ENCODE measurements at regions not wholly inside any gene's neighbourhood (a gene's known extent, or its start where the extent isn't known, plus 50 kb on each side); places are given as distances from the start of the nearest gene placed in this dataset.

GRCh38 chr13:39892721-39893685 lies 237.5 kb downstream of the COG6 start:
- Mint-ChIP-seq H3K27me3 (peaks cover 8 to 10% of the 10 kb centered on the region in 2 donors), H3K9me3 (no peaks in the 10 kb centered on the region), H3K4me3 (peak overlapping the region in 4 of 7 donors; percentile 21 to 44 (median 26)), H3K27ac (peak overlapping the region in 4 of 8 donors; percentile 1 to 84 (median 5)), H3K36me3 (no peaks in the 10 kb centered on the region), H3K4me1 (peaks cover 9 to 32% (median 20%) of the 10 kb centered on the region in 3 donors)
- ChIA-PET POLR2A (no interaction called here), CTCF (interaction anchor here (0.7 to 1.8 kb wide), 2 partner anchors 10 to 49 kb away, joined by 3 to 4 read pairs; no protein-coding TSS in a partner anchor)
- H3K27me3 ChIP-seq (ENCODE audit: insufficient read depth, low read length, poor library complexity, severe bottlenecking): no peaks in the 10 kb centered on the region
- no peak overlapping the region for H3K4me3 ChIP-seq (ENCODE audit: low read length)
- H3K27ac ChIP-seq (ENCODE audit: low read depth, low read length): no peak overlapping the region
- H3K4me1 ChIP-seq (ENCODE audit: insufficient read depth, low read length): peaks cover 24% of the 10 kb centered on the region
- DNase-seq: peak in 1 of 5 donors; percentile 28
- H3K36me3 ChIP-seq (ENCODE audit: insufficient read depth, low read length): no peaks in the 10 kb centered on the region
- H3K9me3 ChIP-seq (ENCODE audit: low read length): no peaks in the 10 kb centered on the region

- ChIA-PET CTCF (no interaction called here), POLR2A (no interaction called here)
- no peak for DNase-seq
- Histone ChIP-seq H3K4me3 (ENCODE audit: low read length) (no peak overlapping the region), H3K27ac (ENCODE audit: low read depth, low read length) (no peak overlapping the region), H3K27me3 (ENCODE audit: insufficient read depth, low read length, poor library complexity, severe bottlenecking) (no peaks in the 10 kb centered on the region), H3K36me3 (ENCODE audit: insufficient read depth, low read length) (no peaks in the 10 kb centered on the region), H3K9me3 (ENCODE audit: low read length) (no peaks in the 10 kb centered on the region), H3K4me1 (ENCODE audit: insufficient read depth, low read length) (peaks cover 24% of the 10 kb centered on the region)
- Mint-ChIP-seq H3K27ac (no peak overlapping the region), H3K36me3 (no peaks in the 10 kb centered on the region), H3K4me3 (no peak overlapping the region), H3K27me3 (peaks cover 8 to 10% of the 10 kb centered on the region in 2 donors), H3K9me3 (no peaks in the 10 kb centered on the region), H3K4me1 (peaks cover 9 to 32% (median 20%) of the 10 kb centered on the region in 3 donors)
Observed at GRCh38 chr13:39893808-39894207, 238.3 kb downstream of the COG6 start.

- POLR2A ChIA-PET: no interaction called here
- CTCF ChIA-PET: no interaction called here
Observed at GRCh38 chr13:39894586-39894985, 239.1 kb downstream of the COG6 start.

GRCh38 chr13:39895254-39895653 lies 239.8 kb downstream of the COG6 start:
- Histone ChIP-seq H3K27me3 (ENCODE audit: insufficient read depth, low read length, poor library complexity, severe bottlenecking) (no peaks in the 10 kb centered on the region), H3K36me3 (ENCODE audit: insufficient read depth, low read length) (no peaks in the 10 kb centered on the region), H3K4me1 (ENCODE audit: insufficient read depth, low read length) (peaks cover 24% of the 10 kb centered on the region), H3K27ac (ENCODE audit: low read depth, low read length) (no peak overlapping the region), H3K4me3 (ENCODE audit: low read length) (no peak overlapping the region), H3K9me3 (ENCODE audit: low read length) (no peaks in the 10 kb centered on the region)
- Mint-ChIP-seq H3K4me1 (peaks cover 9 to 32% (median 20%) of the 10 kb centered on the region in 3 donors), H3K4me3 (no peak overlapping the region), H3K9me3 (peaks cover 0 to 2% (median 0%) of the 10 kb centered on the region in 5 donors), H3K27ac (peak overlapping the region in 1 of 8 donors; percentile 11), H3K27me3 (peaks cover 8 to 10% of the 10 kb centered on the region in 2 donors), H3K36me3 (no peaks in the 10 kb centered on the region)
- ChIA-PET POLR2A (no interaction called here), CTCF (no interaction called here)
- DNase-seq: no peak

More at GRCh38 chr13:39894586-39894985, 239.1 kb downstream of the COG6 start:
- H3K4me1 ChIP-seq (ENCODE audit: insufficient read depth, low read length): peaks cover 24% of the 10 kb centered on the region
- peaks cover 0 to 2% (median 0%) of the 10 kb centered on the region in 5 donors for H3K9me3 Mint-ChIP-seq
- DNase-seq: no peak
- H3K27ac ChIP-seq (ENCODE audit: low read depth, low read length): no peak overlapping the region
- no peaks in the 10 kb centered on the region for H3K36me3 ChIP-seq (ENCODE audit: insufficient read depth, low read length)
- H3K27ac Mint-ChIP-seq: no peak overlapping the region
- no peaks in the 10 kb centered on the region for H3K9me3 ChIP-seq (ENCODE audit: low read length)
- H3K27me3 Mint-ChIP-seq: peaks cover 8% of the 10 kb centered on the region in 2 donors
- H3K27me3 ChIP-seq (ENCODE audit: insufficient read depth, low read length, poor library complexity, severe bottlenecking): no peaks in the 10 kb centered on the region
- H3K4me3 ChIP-seq (ENCODE audit: low read length): no peak overlapping the region
- H3K4me3 Mint-ChIP-seq: no peak overlapping the region
- peaks cover 9 to 32% (median 20%) of the 10 kb centered on the region in 3 donors for H3K4me1 Mint-ChIP-seq
- no peaks in the 10 kb centered on the region for H3K36me3 Mint-ChIP-seq

GRCh38 chr13:39897636-39898035 lies 242.2 kb downstream of the COG6 start:
- H3K4me1 ChIP-seq (ENCODE audit: insufficient read depth, low read length): peaks cover 9% of the 10 kb centered on the region
- H3K27me3 ChIP-seq (ENCODE audit: insufficient read depth, low read length, poor library complexity, severe bottlenecking): no peaks in the 10 kb centered on the region
- no peak overlapping the region for H3K4me3 ChIP-seq (ENCODE audit: low read length)
- peaks cover 8 to 24% of the 10 kb centered on the region in 2 donors for H3K27me3 Mint-ChIP-seq
- no peak for DNase-seq
- no peaks in the 10 kb centered on the region for H3K36me3 Mint-ChIP-seq
- ChIA-PET CTCF (no interaction called here), POLR2A (no interaction called here)
- peaks cover 0 to 2% (median 0%) of the 10 kb centered on the region in 5 donors for H3K9me3 Mint-ChIP-seq
- peaks cover 6 to 18% (median 8%) of the 10 kb centered on the region in 3 donors for H3K4me1 Mint-ChIP-seq
- no peak overlapping the region for H3K4me3 Mint-ChIP-seq
- H3K27ac Mint-ChIP-seq: no peak overlapping the region
- no peaks in the 10 kb centered on the region for H3K36me3 ChIP-seq (ENCODE audit: insufficient read depth, low read length)
- no peaks in the 10 kb centered on the region for H3K9me3 ChIP-seq (ENCODE audit: low read length)
- no peak overlapping the region for H3K27ac ChIP-seq (ENCODE audit: low read depth, low read length)

GRCh38 chr13:39900106-39900750 lies 244.8 kb downstream of the COG6 start:
- DNase-seq: no peak
- Histone ChIP-seq H3K27ac (ENCODE audit: low read depth, low read length) (no peak overlapping the region), H3K4me1 (ENCODE audit: insufficient read depth, low read length) (no peaks in the 10 kb centered on the region), H3K36me3 (ENCODE audit: insufficient read depth, low read length) (no peaks in the 10 kb centered on the region), H3K9me3 (ENCODE audit: low read length) (no peaks in the 10 kb centered on the region), H3K27me3 (ENCODE audit: insufficient read depth, low read length, poor library complexity, severe bottlenecking) (no peaks in the 10 kb centered on the region), H3K4me3 (ENCODE audit: low read length) (no peak overlapping the region)
- Mint-ChIP-seq H3K4me3 (no peak overlapping the region), H3K4me1 (no peaks in the 10 kb centered on the region), H3K36me3 (no peaks in the 10 kb centered on the region), H3K27ac (no peak overlapping the region), H3K9me3 (peaks cover 0 to 2% (median 0%) of the 10 kb centered on the region in 5 donors), H3K27me3 (peaks cover 3 to 17% of the 10 kb centered on the region in 2 donors)
- ChIA-PET CTCF (no interaction called here), POLR2A (no interaction called here)

GRCh38 chr13:39904959-39905358 lies 249.5 kb downstream of the COG6 start:
- no peaks in the 10 kb centered on the region for H3K4me1 ChIP-seq (ENCODE audit: insufficient read depth, low read length)
- H3K27ac ChIP-seq (ENCODE audit: low read depth, low read length): no peak overlapping the region
- H3K9me3 ChIP-seq (ENCODE audit: low read length): no peaks in the 10 kb centered on the region
- H3K4me3 ChIP-seq (ENCODE audit: low read length): no peak overlapping the region
- H3K36me3 ChIP-seq (ENCODE audit: insufficient read depth, low read length): no peaks in the 10 kb centered on the region
- Mint-ChIP-seq H3K27me3 (peaks cover 1 to 17% of the 10 kb centered on the region in 2 donors), H3K27ac (no peak overlapping the region), H3K4me1 (no peaks in the 10 kb centered on the region), H3K4me3 (no peak overlapping the region), H3K36me3 (no peaks in the 10 kb centered on the region), H3K9me3 (no peaks in the 10 kb centered on the region)
- no peak for DNase-seq
- POLR2A ChIA-PET: no interaction called here
- no peaks in the 10 kb centered on the region for H3K27me3 ChIP-seq (ENCODE audit: insufficient read depth, low read length, poor library complexity, severe bottlenecking)
- CTCF ChIA-PET: no interaction called here

GRCh38 chr13:39909634-39910033 lies 254.2 kb downstream of the COG6 start:
- POLR2A ChIA-PET: no interaction called here
- no peaks in the 10 kb centered on the region for H3K9me3 Mint-ChIP-seq
- CTCF ChIA-PET: no interaction called here
- Histone ChIP-seq H3K4me1 (ENCODE audit: insufficient read depth, low read length) (no peaks in the 10 kb centered on the region), H3K27me3 (ENCODE audit: insufficient read depth, low read length, poor library complexity, severe bottlenecking) (no peaks in the 10 kb centered on the region), H3K4me3 (ENCODE audit: low read length) (no peak overlapping the region), H3K9me3 (ENCODE audit: low read length) (no peaks in the 10 kb centered on the region), H3K36me3 (ENCODE audit: insufficient read depth, low read length) (no peaks in the 10 kb centered on the region), H3K27ac (ENCODE audit: low read depth, low read length) (no peak overlapping the region)
- no peaks in the 10 kb centered on the region for H3K4me1 Mint-ChIP-seq
- peaks cover 1 to 9% of the 10 kb centered on the region in 2 donors for H3K27me3 Mint-ChIP-seq
- H3K27ac Mint-ChIP-seq: peak overlapping the region in 1 of 8 donors; percentile 38
- no peak overlapping the region for H3K4me3 Mint-ChIP-seq
- no peaks in the 10 kb centered on the region for H3K36me3 Mint-ChIP-seq
- no peak for DNase-seq

Measured in CD8-positive, alpha-beta memory T cell (primary cell).